IMR-90 (cell line): ENCODE measurements at regions not wholly inside any gene's neighbourhood (a gene's known extent, or its start where the extent isn't known, plus 50 kb on each side); places are given as distances from the start of the nearest gene placed in this dataset.

Experiments
- ATAC-seq: fragments of 200-7000 bp; cut with Tn5 transposase; 2 replicates; pipeline ENCODE4 v1.9.1; 2020; ENCODE audit warnings: low read depth, mild to moderate bottlenecking, moderate library complexity
- BruUV-seq: library from RNA; stranded (reverse); fragments of 400-500 nt; replicated peaks from 2 replicates; lab custom pipeline; 2021; lab: Mats Ljungman, UMichigan
- CTCF ChIA-PET: fragments of 300-600 bp; formaldehyde crosslinking; extraction: SDS; loops from one replicate; lab custom pipeline; 2021; ENCODE audit warnings: antibody characterized with exemption; lab: Yijun Ruan, JAX
- POLR2A ChIA-PET: fragments of 300-600 bp; sonication (Branson Sonifier 250); formaldehyde crosslinking; loops from one replicate; lab custom pipeline; 2022; ENCODE audit warnings: antibody characterized with exemption; ENCODE audit not compliant: unreplicated experiment; lab: Charles Lee
- DNase-seq: peaks from one replicate; pipeline ENCODE4 v3.0.0; 2013
- H2AFZ ChIP-seq: replicated peaks from 2 replicates; pipeline ENCODE3; 2013; ENCODE audit warnings: low read length, mild to moderate bottlenecking; ENCODE audit not compliant: poor library complexity
- H2AK5ac ChIP-seq: 2 replicates; pipeline ENCODE4 v1.6.1; 2013; ENCODE audit warnings: low read depth, low read length, inconsistent platforms
- H2AK9ac ChIP-seq: replicated peaks from 2 replicates; pipeline ENCODE3; 2013; ENCODE audit warnings: mild to moderate bottlenecking, low read depth, low read length, moderate library complexity; ENCODE audit not compliant: poor library complexity
- H2BK120ac ChIP-seq: 2 replicates; pipeline ENCODE4 v1.6.1; 2013; ENCODE audit warnings: low read depth, low read length, inconsistent platforms
- H2BK15ac ChIP-seq: 3 replicates; pipeline ENCODE4 v1.6.1; 2013; ENCODE audit warnings: low read depth, low read length, inconsistent platforms
- H2BK20ac ChIP-seq: 2 replicates; pipeline ENCODE4 v1.6.1; 2013; ENCODE audit warnings: low read depth, mild to moderate bottlenecking, inconsistent platforms, low read length, moderate library complexity
- H2BK5ac ChIP-seq: 2 replicates; pipeline ENCODE4 v1.6.1; 2013; ENCODE audit warnings: mild to moderate bottlenecking, low read depth, low read length, inconsistent platforms; ENCODE audit not compliant: poor library complexity, severe bottlenecking
- H3K14ac ChIP-seq: replicated peaks from 2 replicates; pipeline ENCODE4 v1.6.1; 2013; ENCODE audit warnings: low read depth, low read length, inconsistent platforms
- H3K18ac ChIP-seq: 2 replicates; pipeline ENCODE4 v1.6.1; 2013; ENCODE audit warnings: low read depth, low read length, control low read depth
- H3K23ac ChIP-seq: 2 replicates; pipeline ENCODE4 v1.6.1; 2013; ENCODE audit warnings: low read depth, low read length, inconsistent platforms
- H3K27ac ChIP-seq: 2 replicates; pipeline ENCODE4 v1.5.1; 2013; ENCODE audit warnings: mild to moderate bottlenecking, control low read depth, low read length; ENCODE audit not compliant: insufficient read depth
- H3K27me3 ChIP-seq: 2 replicates; pipeline ENCODE4 v1.6.1; 2013; ENCODE audit warnings: low read length; ENCODE audit not compliant: control insufficient read depth, insufficient read depth
- H3K36me3 ChIP-seq: 2 replicates; pipeline ENCODE4 v1.6.1; 2013; ENCODE audit warnings: low read length, mixed read lengths; ENCODE audit not compliant: control insufficient read depth, insufficient read depth
- H3K4ac ChIP-seq: 2 replicates; pipeline ENCODE4 v1.6.1; 2013; ENCODE audit warnings: low read depth, low read length, inconsistent platforms
- H3K4me1 ChIP-seq: 2 replicates; pipeline ENCODE4 v1.6.1; 2013; ENCODE audit warnings: low read length, mixed read lengths; ENCODE audit not compliant: control insufficient read depth, insufficient read depth
- H3K4me2 ChIP-seq: 2 replicates; pipeline ENCODE4 v1.6.1; 2013; ENCODE audit warnings: low read depth, mild to moderate bottlenecking, control low read depth, low read length, moderate library complexity
- H3K4me3 ChIP-seq: 2 replicates; pipeline ENCODE4 v1.5.1; 2013; ENCODE audit warnings: low read depth, mild to moderate bottlenecking, control low read depth, low read length, moderate library complexity; ENCODE audit not compliant: insufficient read depth
- H3K56ac ChIP-seq: 2 replicates; pipeline ENCODE4 v1.6.1; 2013; ENCODE audit warnings: low read length, inconsistent platforms; ENCODE audit not compliant: insufficient read depth; ENCODE audit errors: extremely low read depth
- H3K79me1 ChIP-seq, 2 experiments: 2 replicates each; pipeline ENCODE4 v1.6.1; 2013; ENCODE audit warnings: low read length in 2 of 2, inconsistent platforms in 1 of 2, low read depth in 1 of 2
- H3K9ac ChIP-seq: 2 replicates; pipeline ENCODE4 v1.6.1; 2013; ENCODE audit warnings: low read depth, low read length, control low read depth
- H3K9me1 ChIP-seq: 2 replicates; pipeline ENCODE4 v1.6.1; 2013; ENCODE audit warnings: low read length, inconsistent platforms; ENCODE audit not compliant: insufficient read depth
- H3K9me3 ChIP-seq: 2 replicates; pipeline ENCODE4 v1.6.1; 2013; ENCODE audit warnings: low read length; ENCODE audit not compliant: control insufficient read depth, insufficient read depth
- H4K20me1 ChIP-seq: 2 replicates; pipeline ENCODE4 v1.6.1; 2013; ENCODE audit warnings: low read length, inconsistent platforms; ENCODE audit not compliant: insufficient read depth
- H4K5ac ChIP-seq: 2 replicates; pipeline ENCODE4 v1.6.1; 2013; ENCODE audit warnings: mild to moderate bottlenecking, low read depth, low read length, control low read depth
- H4K8ac ChIP-seq, 2 experiments: 2 replicates each; pipeline ENCODE4 v1.6.1; 2013; ENCODE audit warnings: low read depth in 2 of 2, low read length in 2 of 2, control low read depth in 1 of 2, inconsistent platforms in 1 of 2
- H4K91ac ChIP-seq: 2 replicates; pipeline ENCODE4 v1.6.1; 2013; ENCODE audit warnings: low read depth, low read length, inconsistent platforms; ENCODE audit not compliant: insufficient read depth
- CEBPB ChIP-seq: IDR thresholded peaks from 2 replicates; pipeline ENCODE4 v1.6.1; 2012; ENCODE audit warnings: low read depth, low read length, improper control_type of control experiment
- ELK1 ChIP-seq: fragments of 150-350 bp; IDR thresholded peaks from 2 replicates; pipeline ENCODE4 v1.6.1; 2016; ENCODE audit warnings: low read depth, mild to moderate bottlenecking, low read length, moderate library complexity, borderline replicate concordance
- RFX5 ChIP-seq: IDR thresholded peaks from 2 replicates; pipeline ENCODE4 v1.8.0; 2012; ENCODE audit warnings: low read depth, mild to moderate bottlenecking, low read length, moderate library complexity
- WGBS, 2 experiments: methylation state at CpG; one replicate each; pipeline versions ENCODE4 v1.1.5 to v1.1.7; 2013; ENCODE audit warnings: missing lambda C conversion rate in 2 of 2; ENCODE audit not compliant: insufficient read length in 1 of 2; ENCODE audit errors: extremely low coverage in 2 of 2; 5-methylcytosine and 5-hydroxymethylcytosine counted together
- dilution Hi-C: fragments of 300-500 bp; cut with HindIII; formaldehyde crosslinking; loops from one replicate; pipeline ENCODE4 v1.14.3; 2018; ENCODE audit warnings: low sequenced_read_pairs; ENCODE audit not compliant: unreplicated experiment
- in situ Hi-C: fragments of 300-500 bp; cut with MboI; formaldehyde crosslinking; loops from 3 replicates; pipeline ENCODE4 v1.14.3; 2019; ENCODE audit warnings: low sequenced_read_pairs, inconsistent platforms, mixed read lengths
- intact Hi-C: fragments of 100-400 bp; cut with micrococcal nuclease; formaldehyde crosslinking; loops from 2 replicates; pipeline ENCODE4 v1.10.0; 2022

DNA sequence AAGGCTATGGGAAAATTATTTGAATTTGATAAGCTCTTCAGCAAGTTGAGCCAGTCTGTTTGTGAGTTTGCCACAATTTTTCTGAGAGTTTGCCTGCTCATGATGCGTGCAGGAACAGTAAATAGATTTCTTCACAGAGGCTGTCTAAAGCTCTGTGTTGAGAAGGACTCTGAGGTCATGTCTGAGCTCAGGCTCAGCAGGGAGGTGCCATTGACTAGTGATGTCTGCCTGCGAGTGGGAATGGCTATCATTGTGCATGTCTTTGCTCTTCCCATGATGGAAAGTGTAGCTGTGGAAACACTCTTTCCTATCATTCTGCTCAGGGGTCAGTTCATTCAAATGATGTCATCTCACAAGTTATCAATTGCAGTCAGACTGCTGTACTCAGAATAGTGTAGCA is 142.8 kb downstream of the RASEF start:
- ChIA-PET CTCF (no interaction called here), POLR2A (no interaction called here)
- no peaks in the 10 kb centered on the region for H3K36me3 ChIP-seq
- H3K4me1 ChIP-seq, result no peaks in the 10 kb centered on the region
- H2AK5ac ChIP-seq, result no peak overlapping the region
- H3K23ac ChIP-seq, result no peak overlapping the region
- DNase-seq (no peak), ATAC-seq (no peak)
- no peak overlapping the region for H2AFZ ChIP-seq
- H3K4me2 ChIP-seq, result no peak overlapping the region
- H4K91ac ChIP-seq, result no peak overlapping the region
- no peaks in the 10 kb centered on the region for H3K9me1 ChIP-seq
- H3K4ac ChIP-seq, result no peak overlapping the region
- no peak overlapping the region for H2BK120ac ChIP-seq
- no peaks in the 10 kb centered on the region for H4K20me1 ChIP-seq
- H3K9ac ChIP-seq, result no peak overlapping the region
- peaks cover 7% of the 10 kb centered on the region; the same call in 1 of the 2 replicates for H3K9me3 ChIP-seq
- dilution Hi-C loops (no loop called here), in situ Hi-C loops (no loop called here), intact Hi-C loops (no loop called here)
- H3K27me3 ChIP-seq, result no peaks in the 10 kb centered on the region; the same call in 1 of the 2 replicates
- H2BK15ac ChIP-seq, result no peak overlapping the region
- no CpG with 5 or more reads among the region's 2 CpGs for WGBS, 2 experiments
- no peak overlapping the region for H4K5ac ChIP-seq
- no peak overlapping the region for H3K56ac ChIP-seq
- H2BK5ac ChIP-seq, result no peak overlapping the region
- H2BK20ac ChIP-seq, result no peak overlapping the region
- no TSS peak for BruUV-seq
- H3K4me3 ChIP-seq, result no peak overlapping the region
- H4K8ac ChIP-seq, result no peak overlapping the region
- H2AK9ac ChIP-seq, result no peak overlapping the region
- H3K14ac ChIP-seq, result no peak overlapping the region
- H3K18ac ChIP-seq, result no peak overlapping the region
- TF ChIP-seq ELK1 (no peak), RFX5 (no peak), CEBPB (no peak)
- H3K27ac ChIP-seq, result no peak overlapping the region
- H3K79me1 ChIP-seq, result no peaks in the 10 kb centered on the region
